AG09319 (cell line): ENCODE measurements at regions not wholly inside any gene's neighbourhood (a gene's known extent, or its start where the extent isn't known, plus 50 kb on each side); places are given as distances from the start of the nearest gene placed in this dataset.

Experiments used
- DNase-seq: peaks from one replicate; pipeline ENCODE4 v3.0.0-alpha.2; 2010; ENCODE audit warnings: low read depth; ENCODE audit errors: extremely low read depth
- CTCF ChIP-seq: IDR thresholded peaks from 2 replicates; pipeline ENCODE4 v1.5.1; 2011; ENCODE audit warnings: low read depth, mild to moderate bottlenecking, inconsistent platforms, low read length, moderate library complexity

- no peak for TF ChIP-seq CTCF
- DNase-seq: no peak
These were observed 235.5 kb upstream of the THRB start for GRCh38 chr3:24730173-24730572.

GRCh38 chr3:24734019-24734418 is 239.4 kb upstream of the THRB start:
- DNase-seq: no peak
- no peak for TF ChIP-seq CTCF

- DNase-seq: no peak
- no peak for TF ChIP-seq CTCF
These were observed 242.1 kb upstream of the THRB start for GRCh38 chr3:24736701-24737100.

GRCh38 chr3:24740326-24740725 is 245.7 kb upstream of the THRB start:
- TF ChIP-seq CTCF: no peak

GRCh38 chr3:24741506-24741905 is 246.9 kb upstream of the THRB start:
- TF ChIP-seq CTCF: no peak
- no peak for DNase-seq

More at GRCh38 chr3:24740326-24740725, 245.7 kb upstream of the THRB start:
- no peak for DNase-seq

GRCh38 chr3:24748520-24748919 is 253.9 kb upstream of the THRB start:
- no peak for TF ChIP-seq CTCF
- DNase-seq: no peak

GRCh38 chr3:24751020-24751419 is 256.4 kb upstream of the THRB start:
- no peak for TF ChIP-seq CTCF
- DNase-seq: no peak
